BE2C (cell line): ENCODE measurements at regions not wholly inside any gene's neighbourhood (a gene's known extent, or its start where the extent isn't known, plus 50 kb on each side); places are given as distances from the start of the nearest gene placed in this dataset.
"Not testable (repeated sequence)": the region's sequence is repeated elsewhere in the genome, so short reads cannot be mapped to it uniquely, and the experiment has no call there.

ENCODE experiments used
- DNase-seq: peaks from one replicate; pipeline ENCODE4 v3.0.0-alpha.2; 2020
- H3K27me3 ChIP-seq: fragments of 250-450 bp; sonication (Bioruptor Pico); 2 replicates; pipeline ENCODE4 v1.5.1; 2020; ENCODE audit warnings: mild to moderate bottlenecking
- H3K36me3 ChIP-seq: fragments of 250-450 bp; sonication (Bioruptor Pico); 2 replicates; pipeline ENCODE4 v1.5.1; 2020; ENCODE audit warnings: mild to moderate bottlenecking
- H3K4me1 ChIP-seq: fragments of 250-450 bp; sonication (Bioruptor Pico); 2 replicates; pipeline ENCODE4 v1.5.1; 2020
- H3K4me3 ChIP-seq: 2 replicates; pipeline ENCODE4 v1.5.1; 2011; ENCODE audit warnings: low read depth, low read length
- H3K9me3 ChIP-seq: fragments of 250-450 bp; sonication (Bioruptor Pico); 2 replicates; pipeline ENCODE4 v1.5.1; 2020
- TF ChIP-seq, protein P1 (sequence below): IDR thresholded peaks from 2 replicates; pipeline ENCODE4 v1.5.1; 2012; ENCODE audit warnings: mild to moderate bottlenecking, low read depth, low read length

GRCh38 chr1:99501871-99502270, 144.0 kb upstream of the PALMD start:
- TF ChIP-seq, protein P1, sequence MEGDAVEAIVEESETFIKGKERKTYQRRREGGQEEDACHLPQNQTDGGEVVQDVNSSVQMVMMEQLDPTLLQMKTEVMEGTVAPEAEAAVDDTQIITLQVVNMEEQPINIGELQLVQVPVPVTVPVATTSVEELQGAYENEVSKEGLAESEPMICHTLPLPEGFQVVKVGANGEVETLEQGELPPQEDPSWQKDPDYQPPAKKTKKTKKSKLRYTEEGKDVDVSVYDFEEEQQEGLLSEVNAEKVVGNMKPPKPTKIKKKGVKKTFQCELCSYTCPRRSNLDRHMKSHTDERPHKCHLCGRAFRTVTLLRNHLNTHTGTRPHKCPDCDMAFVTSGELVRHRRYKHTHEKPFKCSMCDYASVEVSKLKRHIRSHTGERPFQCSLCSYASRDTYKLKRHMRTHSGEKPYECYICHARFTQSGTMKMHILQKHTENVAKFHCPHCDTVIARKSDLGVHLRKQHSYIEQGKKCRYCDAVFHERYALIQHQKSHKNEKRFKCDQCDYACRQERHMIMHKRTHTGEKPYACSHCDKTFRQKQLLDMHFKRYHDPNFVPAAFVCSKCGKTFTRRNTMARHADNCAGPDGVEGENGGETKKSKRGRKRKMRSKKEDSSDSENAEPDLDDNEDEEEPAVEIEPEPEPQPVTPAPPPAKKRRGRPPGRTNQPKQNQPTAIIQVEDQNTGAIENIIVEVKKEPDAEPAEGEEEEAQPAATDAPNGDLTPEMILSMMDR, result no peak
- Histone ChIP-seq H3K27me3 (no peaks in the 10 kb centered on the region), H3K4me3 (no peak overlapping the region), H3K9me3 (0 out of 2 replicates have a peak, but pooled peaks cover 4% of the 10 kb centered on the region), H3K36me3 (no peaks in the 10 kb centered on the region), H3K4me1 (no peaks in the 10 kb centered on the region)
- no peak for DNase-seq

DNA sequence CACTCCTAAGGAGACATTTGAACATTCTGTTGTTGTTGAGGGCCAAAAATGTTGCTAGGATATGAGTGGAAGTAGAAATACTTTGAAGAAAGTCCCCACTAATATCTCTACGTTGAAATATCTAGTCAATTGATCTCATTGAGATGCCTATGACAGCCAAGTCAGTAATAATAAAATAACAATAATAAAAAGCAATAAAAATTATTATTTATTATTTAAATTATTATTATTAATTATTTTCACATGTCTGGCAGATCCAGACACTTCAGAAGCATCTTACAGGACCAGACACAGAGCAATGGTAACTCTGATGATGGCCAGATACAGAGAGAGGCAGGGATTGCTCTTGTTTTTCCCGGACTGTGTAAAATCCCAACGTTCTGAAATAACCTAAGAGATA, 143.5 kb upstream of the PALMD start:
- no peaks in the 10 kb centered on the region for H3K36me3 ChIP-seq
- H3K27me3 ChIP-seq, result no peaks in the 10 kb centered on the region
- H3K4me3 ChIP-seq, result no peak overlapping the region

DNA sequence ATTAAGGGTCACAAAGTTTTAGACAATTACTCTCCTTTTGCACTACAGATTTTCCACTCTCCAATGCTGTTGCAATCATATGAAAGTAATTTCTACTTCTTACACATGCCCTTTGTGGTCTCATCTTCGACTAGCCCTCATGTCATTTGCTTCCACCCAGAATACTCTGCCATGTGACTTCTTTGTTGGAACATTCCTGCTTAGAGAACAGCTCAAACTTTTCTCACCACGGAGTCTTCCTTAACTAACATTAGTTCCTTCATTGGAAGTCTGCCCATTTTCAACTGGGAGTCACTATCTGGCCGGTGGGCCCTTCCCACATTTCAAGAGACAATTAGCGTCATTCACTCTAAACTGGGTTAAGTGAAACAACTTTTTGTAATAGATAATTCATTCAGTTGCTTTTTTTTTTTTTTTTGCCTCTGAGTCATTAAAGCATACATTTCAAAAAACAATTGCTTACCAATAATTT, 142.6 kb upstream of the PALMD start:
- DNase-seq, result no peak
- no peaks in the 10 kb centered on the region for H3K4me1 ChIP-seq
- H3K9me3 ChIP-seq, result 0 out of 2 replicates have a peak, but pooled peaks cover 4% of the 10 kb centered on the region
- no peaks in the 10 kb centered on the region for H3K36me3 ChIP-seq
- H3K27me3 ChIP-seq, result no peaks in the 10 kb centered on the region
- no peak overlapping the region for H3K4me3 ChIP-seq
- TF ChIP-seq, protein P1, result no peak

More for the DNA sequence above, 143.5 kb upstream of the PALMD start:
- no peak for DNase-seq
- H3K4me1 ChIP-seq, result no peaks in the 10 kb centered on the region
- 0 out of 2 replicates have a peak, but pooled peaks cover 4% of the 10 kb centered on the region for H3K9me3 ChIP-seq
- TF ChIP-seq, protein P1, result no peak

DNA sequence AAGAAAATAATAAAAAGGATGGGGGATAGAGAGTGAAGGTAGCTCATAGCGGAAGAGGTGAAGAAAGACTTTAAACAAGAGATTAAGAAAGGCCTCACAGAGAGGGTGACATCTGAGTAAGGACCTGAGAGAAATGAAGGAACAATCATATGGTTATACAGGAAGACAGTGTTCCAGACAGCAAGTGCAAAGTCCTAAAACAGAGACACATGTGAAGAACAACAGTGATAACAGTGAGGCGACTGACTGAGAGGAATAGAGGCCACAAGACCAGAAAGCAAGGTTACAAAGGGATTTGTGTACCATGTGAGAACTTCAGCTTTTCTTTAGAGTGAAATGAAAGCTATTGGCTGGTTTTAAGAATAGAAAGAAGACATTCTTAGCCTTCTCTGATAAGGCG, 141.6 kb upstream of the PALMD start:
- Histone ChIP-seq H3K9me3 (0 out of 2 replicates have a peak, but pooled peaks cover 4% of the 10 kb centered on the region), H3K36me3 (no peaks in the 10 kb centered on the region), H3K4me3 (no peak overlapping the region), H3K4me1 (no peaks in the 10 kb centered on the region), H3K27me3 (no peaks in the 10 kb centered on the region)
- no peak for DNase-seq
- TF ChIP-seq, protein P1, result no peak

DNA sequence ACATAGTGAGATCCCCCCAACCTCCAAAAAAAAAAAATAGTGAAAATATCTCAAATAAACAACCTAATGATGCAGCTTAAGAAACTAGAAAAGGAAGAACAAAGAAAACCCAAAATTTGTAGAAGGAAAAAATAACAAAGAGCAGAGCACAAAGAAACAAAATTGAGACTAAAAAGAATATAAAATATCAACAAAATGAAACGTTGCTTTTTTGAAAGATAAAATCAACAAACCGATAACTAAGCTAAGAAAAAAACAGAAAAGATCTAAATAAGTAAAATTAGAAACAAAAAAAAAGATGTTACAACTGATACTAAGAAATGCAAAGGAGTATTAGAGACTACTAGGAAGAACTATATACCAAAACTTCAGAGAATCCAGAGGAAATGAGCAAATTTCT, 139.3 kb upstream of the PALMD start:
- H3K27me3 ChIP-seq, result no peaks in the 10 kb centered on the region
- no peak for DNase-seq
- H3K4me1 ChIP-seq, result no peaks in the 10 kb centered on the region
- H3K9me3 ChIP-seq, result 0 out of 2 replicates have a peak, but pooled peaks cover 4% of the 10 kb centered on the region
- H3K4me3 ChIP-seq, result no peak overlapping the region
- TF ChIP-seq, protein P1, result no peak
- H3K36me3 ChIP-seq, result no peaks in the 10 kb centered on the region

DNA sequence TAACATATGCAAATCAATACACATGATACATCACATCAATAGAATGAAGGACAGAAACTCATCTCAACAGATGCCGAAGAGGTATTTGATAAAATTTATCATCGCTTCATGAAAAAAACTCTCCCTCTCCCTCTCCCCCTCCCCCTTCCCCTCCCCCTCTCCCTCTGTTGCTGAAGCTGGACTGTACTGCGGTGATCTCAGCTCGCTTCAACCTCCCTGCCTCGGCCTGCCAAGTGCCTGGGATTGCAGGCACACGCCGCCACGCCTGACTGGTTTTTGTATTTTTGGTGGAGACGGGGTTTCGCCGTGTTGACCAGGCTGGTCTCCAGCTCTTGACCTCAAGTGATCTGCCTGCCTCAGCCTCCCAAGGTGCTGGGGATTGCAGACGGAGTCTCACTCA, 138.5 kb upstream of the PALMD start:
- not testable (repeated sequence) for DNase-seq, H3K27me3 ChIP-seq, H3K36me3 ChIP-seq, H3K4me1 ChIP-seq, H3K9me3 ChIP-seq, H3K4me3 ChIP-seq
